ENCODE measurements at regions not wholly inside any gene's neighbourhood (a gene's known extent, or its start where the extent isn't known, plus 50 kb on each side); places are given as distances from the start of the nearest gene placed in this dataset.

- no peak for TF ChIP-seq CTCF (IDR thresholded peaks at IDR 0.05; ENCODE audit: extremely low read depth, missing control alignments)
- DNase-seq (ENCODE audit: low spot score): no peak
Observed at GRCh38 chr5:27241564-27242257, 203.3 kb upstream of the CDH9 start.

- no peak for DNase-seq (ENCODE audit: low spot score)
- TF ChIP-seq CTCF (IDR thresholded peaks at IDR 0.05; ENCODE audit: extremely low read depth, missing control alignments): no peak
Observed at GRCh38 chr5:27240791-27241190, 202.4 kb upstream of the CDH9 start.

GRCh38 chr5:27234916-27235315 is 196.5 kb upstream of the CDH9 start:
- DNase-seq (ENCODE audit: low spot score): no peak
- TF ChIP-seq CTCF (IDR thresholded peaks at IDR 0.05; ENCODE audit: extremely low read depth, missing control alignments): no peak

GRCh38 chr5:27221410-27221809 is 183.0 kb upstream of the CDH9 start:
- TF ChIP-seq CTCF (IDR thresholded peaks at IDR 0.05; ENCODE audit: extremely low read depth, missing control alignments): no peak
- DNase-seq (ENCODE audit: low spot score): no peak

- TF ChIP-seq CTCF (IDR thresholded peaks at IDR 0.05; ENCODE audit: extremely low read depth, missing control alignments): no peak
- no peak for DNase-seq (ENCODE audit: low spot score)
Observed at GRCh38 chr5:27220752-27221151, 182.4 kb upstream of the CDH9 start.

- no peak for TF ChIP-seq CTCF (IDR thresholded peaks at IDR 0.05; ENCODE audit: extremely low read depth, missing control alignments)
- DNase-seq (ENCODE audit: low spot score): no peak
Observed at GRCh38 chr5:27217977-27218376, 179.6 kb upstream of the CDH9 start.

- no peak for DNase-seq (ENCODE audit: low spot score)
- no peak for TF ChIP-seq CTCF (IDR thresholded peaks at IDR 0.05; ENCODE audit: extremely low read depth, missing control alignments)
Observed at GRCh38 chr5:27217155-27217956, 179.0 kb upstream of the CDH9 start.
